ENCODE measurements at regions not wholly inside any gene's neighbourhood (a gene's known extent, or its start where the extent isn't known, plus 50 kb on each side); places are given as distances from the start of the nearest gene placed in this dataset.
A peak's percentile ranks its signal among the peaks of the same experiment; 100 is the strongest.

DNA sequence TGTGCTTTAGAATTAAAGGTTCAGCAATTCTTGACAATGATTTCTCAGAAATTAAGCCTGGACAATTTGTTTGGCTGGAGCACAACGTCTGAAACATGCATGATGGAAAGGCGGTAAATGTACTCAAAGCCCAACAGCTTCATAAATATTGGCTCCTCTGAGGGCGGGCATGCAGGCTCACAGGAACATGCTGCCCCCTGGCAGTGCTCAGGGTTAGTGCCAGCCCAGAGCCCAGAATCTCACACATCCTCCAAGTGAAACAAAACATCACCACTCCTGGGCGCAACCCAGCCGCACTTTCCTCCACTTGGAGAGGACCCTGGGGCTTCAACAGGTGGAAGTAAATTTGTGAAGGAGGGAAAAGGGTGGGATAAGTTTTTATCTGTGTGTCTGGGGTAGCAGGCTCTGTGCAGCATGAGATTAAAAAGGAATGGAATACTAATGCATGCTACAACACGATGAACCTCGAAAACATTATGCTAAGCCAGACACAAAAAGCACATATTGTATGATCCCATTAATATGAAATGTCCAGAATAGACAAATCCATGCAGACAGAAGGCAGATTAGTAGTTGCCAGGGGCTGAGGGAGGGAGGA lies 54.1 kb upstream of the PTPRT start:
- no peaks in the 10 kb centered on the region for H3K36me3 ChIP-seq (ENCODE audit: control insufficient read depth, insufficient read depth, low read length)
- no peaks in the 10 kb centered on the region for H3K4me1 Mint-ChIP-seq (ENCODE audit: low read depth, unreplicated experiment)
- H3K9me3 ChIP-seq = no peaks in the 10 kb centered on the region
- peaks cover 15% of the 10 kb centered on the region for H3K27me3 Mint-ChIP-seq (ENCODE audit: insufficient read depth, unreplicated experiment)
- intact Hi-C loops (cut with micrococcal nuclease; ENCODE audit: unreplicated experiment) = no loop called here
- ChIA-PET POLR2A (no interaction called here), CTCF (interaction anchor here (0.6 kb wide), 1 partner anchor 15 kb away, joined by 4 read pairs; no protein-coding TSS in a partner anchor)
- TF ChIP-seq, protein P1, sequence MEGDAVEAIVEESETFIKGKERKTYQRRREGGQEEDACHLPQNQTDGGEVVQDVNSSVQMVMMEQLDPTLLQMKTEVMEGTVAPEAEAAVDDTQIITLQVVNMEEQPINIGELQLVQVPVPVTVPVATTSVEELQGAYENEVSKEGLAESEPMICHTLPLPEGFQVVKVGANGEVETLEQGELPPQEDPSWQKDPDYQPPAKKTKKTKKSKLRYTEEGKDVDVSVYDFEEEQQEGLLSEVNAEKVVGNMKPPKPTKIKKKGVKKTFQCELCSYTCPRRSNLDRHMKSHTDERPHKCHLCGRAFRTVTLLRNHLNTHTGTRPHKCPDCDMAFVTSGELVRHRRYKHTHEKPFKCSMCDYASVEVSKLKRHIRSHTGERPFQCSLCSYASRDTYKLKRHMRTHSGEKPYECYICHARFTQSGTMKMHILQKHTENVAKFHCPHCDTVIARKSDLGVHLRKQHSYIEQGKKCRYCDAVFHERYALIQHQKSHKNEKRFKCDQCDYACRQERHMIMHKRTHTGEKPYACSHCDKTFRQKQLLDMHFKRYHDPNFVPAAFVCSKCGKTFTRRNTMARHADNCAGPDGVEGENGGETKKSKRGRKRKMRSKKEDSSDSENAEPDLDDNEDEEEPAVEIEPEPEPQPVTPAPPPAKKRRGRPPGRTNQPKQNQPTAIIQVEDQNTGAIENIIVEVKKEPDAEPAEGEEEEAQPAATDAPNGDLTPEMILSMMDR (IDR thresholded peaks at IDR 0.05; ENCODE audit: insufficient read depth in 1 of 2, low read depth in 1 of 2, low read length in 1 of 2, severe bottlenecking in 1 of 2, unreplicated experiment in 1 of 2) = peak; percentile 18 to 42
- no peaks in the 10 kb centered on the region for H3K36me3 Mint-ChIP-seq (ENCODE audit: insufficient read depth, unreplicated experiment)
- BruUV-seq (replicated peaks) = no TSS peak
- no peak overlapping the region for H3K4me3 ChIP-seq (ENCODE audit: low read depth, low read length)
- no peak for DNase-seq
- H3K4me3 Mint-ChIP-seq (ENCODE audit: unreplicated experiment) = no peak overlapping the region
- no peaks in the 10 kb centered on the region for H3K4me1 ChIP-seq
- H3K9me3 Mint-ChIP-seq (ENCODE audit: unreplicated experiment) = no peaks in the 10 kb centered on the region
- H3K27me3 ChIP-seq (replicated peaks; ENCODE audit: control insufficient read depth, insufficient read depth, low read length) = no peaks in the 10 kb centered on the region; the same call in 1 of the 2 replicates
- no peak overlapping the region for H3K27ac Mint-ChIP-seq (ENCODE audit: unreplicated experiment)

DNA sequence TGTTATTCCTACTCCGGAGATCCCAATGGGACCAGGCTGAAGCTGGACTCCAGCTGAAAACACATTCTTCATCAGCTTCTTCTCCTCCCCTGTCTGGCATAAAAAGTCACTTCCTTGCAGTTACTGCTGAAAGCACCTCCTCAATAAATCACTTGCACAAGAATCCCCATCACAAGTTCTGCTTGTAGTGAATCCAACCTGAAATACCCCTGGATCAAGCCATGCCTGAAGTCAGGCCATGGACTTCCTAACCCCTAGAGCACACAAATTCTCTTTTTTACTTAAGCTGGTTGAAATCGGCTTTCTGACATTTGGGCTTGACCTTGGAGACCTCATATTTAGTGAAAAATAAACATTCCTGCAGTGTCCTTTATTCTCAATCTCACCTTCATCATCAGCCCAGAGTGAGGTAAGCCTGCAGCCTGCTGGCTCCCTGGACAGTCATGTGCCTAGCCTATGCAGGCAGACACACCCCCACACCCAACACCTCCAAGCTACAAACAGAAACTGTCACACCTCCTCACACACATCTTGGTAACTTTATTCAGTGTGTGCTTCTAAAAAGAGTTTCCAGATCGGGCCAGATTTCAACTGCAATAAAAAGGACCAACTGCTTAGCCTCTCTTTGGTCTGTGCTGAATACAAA lies 51.5 kb upstream of the PTPRT start:
- Mint-ChIP-seq H3K4me3 (ENCODE audit: unreplicated experiment) (no peak overlapping the region), H3K27ac (ENCODE audit: unreplicated experiment) (no peak overlapping the region), H3K9me3 (ENCODE audit: unreplicated experiment) (no peaks in the 10 kb centered on the region), H3K27me3 (ENCODE audit: insufficient read depth, unreplicated experiment) (peaks cover 12% of the 10 kb centered on the region), H3K4me1 (ENCODE audit: low read depth, unreplicated experiment) (no peaks in the 10 kb centered on the region), H3K36me3 (ENCODE audit: insufficient read depth, unreplicated experiment) (no peaks in the 10 kb centered on the region)
- no TSS peak for BruUV-seq (replicated peaks)
- H3K4me1 ChIP-seq = no peaks in the 10 kb centered on the region
- DNase-seq = no peak
- intact Hi-C loops (cut with micrococcal nuclease; ENCODE audit: unreplicated experiment) = no loop called here
- POLR2A ChIA-PET = no interaction called here
- H3K27me3 ChIP-seq (replicated peaks; ENCODE audit: control insufficient read depth, insufficient read depth, low read length) = no peaks in the 10 kb centered on the region; the same call in 1 of the 2 replicates
- H3K9me3 ChIP-seq = no peaks in the 10 kb centered on the region
- TF ChIP-seq, protein P1 (IDR thresholded peaks at IDR 0.05; ENCODE audit: insufficient read depth in 1 of 2, low read depth in 1 of 2, low read length in 1 of 2, severe bottlenecking in 1 of 2, unreplicated experiment in 1 of 2) = no peak
- H3K4me3 ChIP-seq (ENCODE audit: low read depth, low read length) = no peak overlapping the region
- H3K36me3 ChIP-seq (ENCODE audit: control insufficient read depth, insufficient read depth, low read length) = no peaks in the 10 kb centered on the region
- CTCF ChIA-PET = interaction anchor here (0.5 to 0.7 kb wide), 2 partner anchors 89 to 1645 kb away, joined by 3 to 4 read pairs; partner anchors contain the start of gene YWHAB

All from Caco-2 (cell line).